NCI-H460 (cell line): ENCODE measurements at regions not wholly inside any gene's neighbourhood (a gene's known extent, or its start where the extent isn't known, plus 50 kb on each side); places are given as distances from the start of the nearest gene placed in this dataset.

Experiments
- DNase-seq: peaks from one replicate; pipeline ENCODE4 v3.0.0-alpha.2; 2016; ENCODE audit warnings: low read depth; ENCODE audit errors: extremely low read depth

DNA sequence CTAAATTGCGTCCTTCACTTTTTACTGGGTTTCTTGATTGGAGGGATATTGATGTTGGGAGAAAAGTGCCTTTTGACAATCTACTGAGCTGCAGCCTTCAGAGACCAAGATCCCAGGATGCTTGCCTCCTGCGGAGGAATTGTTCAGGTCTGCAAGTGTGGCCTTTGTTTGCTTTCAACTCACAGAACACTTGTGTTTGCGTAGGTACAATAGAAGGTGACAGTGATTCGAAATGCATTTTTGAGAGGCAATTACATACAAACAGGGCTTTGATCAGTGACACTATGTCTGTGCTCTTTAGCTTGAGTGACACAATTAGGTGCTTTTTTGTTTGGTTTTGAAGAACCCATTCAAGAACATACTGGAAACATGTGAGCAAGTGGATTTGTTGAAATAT lies 600.6 kb downstream of the QKI start:
- DNase-seq: no peak

DNA sequence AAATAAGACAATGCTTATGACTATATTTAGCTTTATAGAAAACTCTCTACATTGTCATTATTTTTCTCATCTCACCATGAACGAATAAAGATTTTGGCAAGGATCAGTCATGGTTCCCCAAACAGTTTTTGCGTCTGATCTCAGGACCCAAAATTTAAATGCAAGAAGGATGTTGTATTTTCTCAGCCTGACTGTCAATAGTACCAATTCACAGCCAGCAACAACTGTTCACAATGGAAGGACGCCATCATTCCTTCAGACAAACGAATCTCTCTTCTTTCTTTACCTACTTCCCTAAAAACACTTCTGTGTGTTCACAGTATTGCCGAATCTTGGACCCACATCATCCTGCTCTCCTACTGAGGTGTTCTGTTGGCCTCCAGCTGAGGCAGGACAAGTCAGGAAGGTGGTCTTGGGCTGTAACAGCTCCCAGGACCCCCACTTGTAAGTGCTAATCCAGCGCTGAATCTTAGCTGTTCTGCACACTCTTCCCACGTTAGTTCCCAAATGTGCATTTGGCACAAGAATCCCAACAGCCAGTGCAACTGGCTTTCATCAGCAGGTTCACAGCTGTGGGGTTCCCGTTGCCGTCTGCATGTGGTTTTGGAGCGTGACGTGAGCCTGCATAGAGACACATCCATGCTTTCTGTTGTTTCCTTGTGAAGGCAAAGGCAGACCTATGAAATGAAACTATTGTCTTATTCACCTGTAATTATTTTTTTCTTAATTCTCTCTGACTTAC lies 600.0 kb downstream of the QKI start:
- DNase-seq: no peak

DNA sequence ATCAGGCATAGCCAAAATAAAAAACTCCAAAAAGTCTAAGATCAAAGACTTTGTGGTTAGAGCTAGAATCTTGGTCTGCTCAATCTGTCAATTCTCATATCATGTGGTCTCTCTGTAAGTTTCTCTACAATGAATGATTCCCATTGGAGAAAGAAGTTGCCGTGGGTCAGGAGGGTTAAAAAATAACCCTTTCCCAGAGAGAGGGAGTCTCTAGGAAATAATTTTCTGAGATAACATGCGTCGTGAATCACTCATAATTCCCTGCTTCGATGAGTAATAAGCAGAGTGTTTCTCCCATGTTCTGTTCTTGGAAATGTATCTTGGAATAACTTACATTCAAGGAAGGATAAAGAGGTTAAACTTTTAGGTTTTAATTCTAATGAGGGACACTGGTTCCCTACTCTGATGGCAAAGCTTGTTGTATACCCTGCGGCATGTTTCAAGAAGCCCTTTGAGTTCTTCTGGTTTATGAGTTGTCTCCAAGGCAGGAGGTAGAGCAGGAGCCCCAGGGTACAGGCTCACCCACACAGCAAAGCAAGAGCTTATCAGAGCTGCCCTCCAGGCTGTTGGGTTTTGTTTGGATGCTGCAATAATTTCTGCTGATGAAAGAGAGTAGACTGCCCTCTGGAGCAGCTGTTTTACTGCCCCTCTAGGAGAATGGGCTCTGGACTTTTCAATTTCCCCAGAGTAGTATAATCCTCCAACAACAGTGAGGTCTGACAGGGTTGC lies 599.1 kb downstream of the QKI start:
- DNase-seq: no peak

DNA sequence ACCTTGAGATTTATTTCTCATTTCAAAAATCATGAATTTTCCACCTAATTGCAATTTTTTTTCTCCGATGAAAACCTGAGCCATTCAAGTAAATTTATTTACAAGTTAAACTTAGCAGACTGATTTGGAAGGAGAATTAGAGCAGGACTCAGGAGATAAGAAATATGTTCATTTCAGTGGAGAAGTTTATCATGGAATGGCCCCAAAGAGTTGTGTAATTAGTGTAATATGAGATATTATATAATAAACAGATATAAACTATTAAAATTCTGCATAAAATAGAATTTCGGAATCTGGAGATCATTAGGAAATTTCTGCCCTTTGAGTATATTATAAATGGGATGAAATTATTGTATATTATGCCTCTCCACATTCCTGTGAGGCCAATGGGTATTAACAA lies 596.8 kb downstream of the QKI start:
- no peak for DNase-seq

DNA sequence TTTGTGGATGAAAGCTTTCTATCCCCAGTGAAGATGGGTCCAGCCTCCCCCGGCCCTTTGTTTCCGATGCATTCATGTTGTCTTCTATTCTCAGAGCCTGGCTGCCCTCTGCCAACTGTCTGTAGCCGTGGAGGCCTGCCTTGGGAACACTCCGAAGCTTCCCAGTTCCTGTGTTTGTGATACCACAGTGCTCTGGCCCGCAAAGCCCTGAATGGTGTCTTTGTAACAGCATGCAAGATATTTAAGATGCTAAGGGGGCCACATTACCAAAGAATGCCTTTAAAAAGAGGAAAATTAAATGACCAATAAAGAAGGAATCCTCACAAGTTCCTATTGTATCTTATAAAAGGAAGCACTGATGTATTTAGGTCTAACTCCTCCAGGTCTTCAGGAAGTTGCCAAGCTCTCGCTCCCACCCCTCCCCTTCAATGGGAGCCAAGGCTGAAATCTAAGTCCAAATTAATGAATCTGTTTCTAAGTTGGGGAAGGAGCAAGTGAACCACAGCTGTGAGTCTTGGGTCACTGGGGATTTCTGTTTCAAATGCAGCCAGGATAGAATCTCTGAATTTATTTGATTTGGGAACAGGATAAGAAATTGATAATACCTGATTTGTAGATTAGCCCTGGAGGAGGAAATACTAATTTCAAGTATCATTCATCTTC lies 596.1 kb downstream of the QKI start:
- DNase-seq: no peak

DNA sequence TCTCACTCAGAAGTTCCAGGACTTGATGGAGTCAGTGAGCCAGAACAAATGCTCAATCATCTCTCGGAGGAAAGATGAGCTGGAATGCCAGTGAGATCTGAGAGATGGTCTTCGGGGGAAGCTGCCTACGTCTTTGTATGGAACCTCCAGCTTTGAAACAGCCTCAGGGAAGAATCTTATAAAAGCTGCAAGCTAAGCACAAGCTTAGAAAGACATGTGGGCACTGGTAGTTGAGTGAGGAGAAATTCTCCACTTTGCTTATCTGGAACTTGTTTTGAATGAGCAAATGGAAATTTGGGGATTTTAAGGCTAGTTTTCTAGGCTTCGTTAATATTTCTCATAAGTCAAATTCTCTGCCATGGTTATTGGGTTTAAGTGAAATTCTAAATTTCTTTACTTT lies 594.4 kb downstream of the QKI start:
- DNase-seq: no peak

DNA sequence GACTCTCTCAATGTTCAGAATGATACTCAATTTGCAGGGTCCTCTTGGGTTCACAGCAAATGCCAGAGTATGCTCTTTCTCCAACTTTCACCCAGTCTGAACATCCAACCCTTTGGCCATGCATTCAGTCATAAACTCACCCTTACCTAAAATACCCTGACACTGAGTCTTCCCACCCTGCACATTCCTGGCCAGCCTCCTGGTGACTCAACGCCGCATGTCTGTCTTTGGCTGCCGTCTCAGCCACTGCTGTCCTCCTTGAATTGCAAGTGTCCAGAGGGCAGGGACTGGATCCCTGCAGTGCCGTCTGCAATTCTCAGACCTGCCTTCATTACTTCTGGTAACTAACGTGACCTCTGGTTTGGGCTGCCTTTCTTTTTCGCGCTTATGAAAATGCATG lies 593.4 kb downstream of the QKI start:
- DNase-seq: no peak

DNA sequence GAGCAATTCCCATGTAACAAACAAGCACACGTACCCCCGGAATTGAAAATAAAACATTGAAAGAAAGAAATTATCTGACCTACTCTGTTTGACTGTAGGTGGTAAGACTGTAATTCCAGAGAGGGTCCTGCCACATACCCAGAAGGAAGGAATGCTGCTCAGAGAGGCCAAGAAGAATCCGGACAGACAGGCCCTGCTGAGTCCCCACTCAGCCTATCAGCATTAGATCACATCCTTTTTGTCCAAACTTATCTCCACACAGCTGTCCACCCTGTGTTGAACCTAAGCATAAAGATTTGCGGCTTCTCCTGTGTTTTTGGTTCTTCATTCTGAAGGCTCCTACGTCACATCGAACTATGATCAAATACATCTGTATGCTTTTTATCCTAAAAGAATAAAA lies 591.9 kb downstream of the QKI start:
- no peak for DNase-seq

DNA sequence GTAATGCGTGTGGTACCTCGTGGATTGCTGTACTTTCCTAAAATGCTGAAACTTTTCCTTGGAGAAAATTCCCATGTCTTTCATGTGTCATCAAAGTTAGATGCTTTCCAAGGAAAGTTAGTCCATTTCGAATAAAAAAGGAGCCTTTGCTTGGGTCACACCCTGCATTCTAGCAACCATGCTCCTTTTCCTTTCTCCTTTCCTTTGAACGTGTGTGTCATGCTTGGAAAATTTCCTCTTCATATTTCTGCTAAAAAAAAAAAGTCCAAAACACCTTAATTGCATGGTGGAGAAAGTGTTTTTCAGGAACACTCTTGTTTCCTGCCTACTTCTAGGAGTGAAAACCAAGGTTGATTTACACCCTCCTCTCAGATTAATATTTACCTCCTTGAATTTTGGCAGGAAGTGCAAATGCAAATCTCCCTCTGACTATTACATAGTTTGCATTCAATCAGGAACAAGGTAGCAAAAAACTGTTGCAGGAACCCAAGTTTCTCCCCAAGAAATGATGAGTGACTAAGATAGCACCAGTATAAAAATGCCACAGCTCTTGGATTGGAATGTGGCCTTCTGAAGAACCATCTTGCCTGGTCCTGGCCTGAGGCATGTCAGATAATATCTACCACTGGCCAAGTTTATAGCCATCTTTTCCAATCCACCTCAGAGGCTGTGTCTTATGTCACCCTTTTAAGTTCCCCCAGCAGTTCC lies 590.6 kb downstream of the QKI start:
- no peak for DNase-seq

DNA sequence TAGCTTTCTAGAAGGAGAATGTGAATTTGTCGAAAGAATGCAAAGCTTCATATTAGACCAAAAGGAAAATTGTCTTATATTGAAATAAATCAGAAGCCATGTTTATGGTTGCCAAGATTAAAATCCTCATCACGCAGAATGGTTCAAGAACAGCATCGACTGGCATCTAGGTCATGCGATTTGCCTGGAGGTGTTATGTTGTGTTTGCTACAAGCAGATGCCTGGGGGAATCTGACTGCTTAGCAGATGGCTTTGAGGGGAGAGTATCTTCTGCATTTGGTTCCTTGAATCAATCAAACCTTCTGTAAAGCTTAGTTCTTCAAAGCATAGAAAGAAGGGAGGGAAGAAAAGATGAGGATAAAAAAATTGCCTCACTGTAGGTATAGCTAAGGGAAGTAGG lies 585.8 kb downstream of the QKI start:
- no peak for DNase-seq

DNA sequence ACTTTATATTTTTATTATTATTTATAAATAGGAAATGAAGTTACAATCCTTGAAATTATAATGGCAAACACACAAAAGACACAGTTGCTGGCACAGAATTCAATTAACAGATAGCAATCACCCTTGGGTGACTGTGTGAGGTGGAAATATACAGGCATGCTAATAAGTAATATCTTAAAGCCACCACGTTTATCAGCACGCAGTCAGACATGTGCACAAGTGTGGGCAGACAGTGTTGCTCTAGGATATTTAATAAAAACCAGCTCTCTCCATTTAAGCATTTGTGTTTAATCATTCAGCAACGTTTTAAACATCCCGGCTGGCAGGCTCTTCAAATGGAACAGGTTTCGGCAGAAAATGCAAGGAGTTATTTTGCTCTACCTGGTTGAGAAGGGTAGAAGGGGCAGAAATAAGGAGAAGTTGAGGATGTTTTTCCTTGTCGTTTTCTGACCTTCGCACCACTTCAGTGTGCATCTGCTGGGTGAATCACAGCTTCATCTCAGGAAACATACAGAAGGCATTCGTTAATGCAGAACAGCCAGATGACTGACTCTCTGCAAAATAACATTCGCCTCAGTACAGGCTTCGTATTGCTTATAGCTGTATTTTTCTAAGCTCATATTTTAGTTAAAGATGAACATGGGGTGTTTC lies 585.1 kb downstream of the QKI start:
- DNase-seq: no peak

DNA sequence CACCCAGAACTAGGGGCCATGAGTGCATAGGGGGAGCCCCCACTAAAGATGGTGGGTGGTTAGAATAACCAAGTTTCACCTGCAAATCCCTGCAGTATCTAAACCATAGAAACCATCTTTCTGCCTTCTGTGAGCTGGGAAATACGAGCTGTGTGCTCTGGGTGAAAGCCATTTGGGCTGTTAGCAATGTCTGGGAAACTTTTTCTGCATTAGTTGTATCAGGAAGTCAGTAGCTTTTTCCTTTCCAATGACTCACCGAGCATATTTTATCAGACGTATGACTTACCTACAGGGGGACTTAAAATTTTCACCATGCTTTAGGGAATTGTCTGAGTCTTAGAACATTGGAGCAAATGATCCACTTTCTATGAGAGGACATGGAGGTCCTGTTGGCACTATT lies 584.0 kb downstream of the QKI start:
- DNase-seq: no peak

DNA sequence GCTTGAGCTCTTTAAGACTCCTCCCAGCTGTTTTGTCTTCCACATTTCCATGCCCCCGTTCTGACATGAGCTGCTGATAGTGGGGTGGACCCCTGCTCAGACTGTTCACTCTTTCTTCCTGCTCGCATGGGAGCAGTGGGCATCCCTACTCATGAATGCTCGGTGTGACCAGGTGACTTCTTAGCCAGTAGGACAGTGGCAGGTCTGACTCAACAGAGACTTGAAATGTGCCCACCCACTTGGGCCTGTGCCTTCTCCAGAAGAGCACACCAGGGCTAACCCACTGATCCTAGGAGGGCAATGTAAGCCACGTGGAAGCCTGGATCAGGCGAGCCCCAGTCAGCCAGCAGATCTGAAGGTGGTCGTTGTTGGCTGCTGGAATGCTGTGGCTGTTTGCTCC lies 582.0 kb downstream of the QKI start:
- no peak for DNase-seq

DNA sequence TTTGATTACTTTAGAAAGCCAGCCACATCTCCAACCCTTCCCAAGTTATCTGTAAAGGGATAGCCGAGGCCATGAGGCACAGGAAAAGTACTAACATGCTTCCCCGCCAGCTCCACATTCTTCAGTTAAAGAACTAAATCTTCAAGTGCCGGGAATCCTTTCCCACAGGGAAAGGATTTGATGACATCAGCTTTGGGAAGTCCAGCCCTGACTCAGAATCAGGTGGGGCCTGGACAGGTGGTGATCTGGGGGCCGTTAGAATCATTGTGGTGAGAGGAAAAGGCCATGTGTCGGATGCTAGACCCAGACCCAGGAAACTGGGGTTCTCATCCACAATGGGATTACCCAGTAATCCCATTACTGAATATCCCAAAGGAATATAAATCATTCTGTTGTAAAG lies 580.0 kb downstream of the QKI start:
- DNase-seq: no peak

DNA sequence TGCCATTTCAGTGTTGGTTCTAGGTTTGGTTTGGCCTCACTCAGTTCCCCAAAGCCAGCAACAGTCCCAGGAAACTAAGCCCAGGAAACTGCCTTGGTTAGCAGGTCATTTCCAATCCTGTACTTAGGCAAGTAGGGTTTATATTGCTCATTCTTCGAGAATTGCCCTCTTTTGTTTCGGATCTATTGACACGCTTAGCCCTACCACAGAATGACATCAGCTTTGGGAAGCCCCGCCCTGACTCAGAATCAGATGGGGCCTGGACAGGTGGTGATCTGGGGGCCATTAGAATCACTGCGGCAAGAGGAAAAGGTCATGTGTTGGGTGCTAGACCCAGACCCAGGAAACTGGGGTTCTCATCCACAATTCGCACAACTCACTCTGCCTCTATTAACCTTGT lies 578.2 kb downstream of the QKI start:
- no peak for DNase-seq

DNA sequence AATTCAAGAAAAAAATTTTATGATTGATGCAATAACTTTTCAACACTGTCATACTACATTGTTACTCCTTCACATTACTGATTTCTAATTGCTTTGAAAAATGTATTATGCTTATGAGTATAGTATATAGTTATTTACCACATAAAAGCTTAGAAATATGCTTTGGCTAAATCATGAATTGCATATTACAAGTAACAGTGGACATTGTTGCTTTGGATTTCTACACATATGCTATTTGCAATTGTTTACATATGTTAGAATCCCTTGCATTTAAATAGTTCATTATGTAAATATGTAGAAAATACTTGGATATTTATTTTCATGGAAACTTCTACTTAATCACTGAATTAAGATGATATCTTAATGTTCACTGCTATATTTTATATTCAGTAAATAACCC lies 577.5 kb downstream of the QKI start:
- DNase-seq: no peak

DNA sequence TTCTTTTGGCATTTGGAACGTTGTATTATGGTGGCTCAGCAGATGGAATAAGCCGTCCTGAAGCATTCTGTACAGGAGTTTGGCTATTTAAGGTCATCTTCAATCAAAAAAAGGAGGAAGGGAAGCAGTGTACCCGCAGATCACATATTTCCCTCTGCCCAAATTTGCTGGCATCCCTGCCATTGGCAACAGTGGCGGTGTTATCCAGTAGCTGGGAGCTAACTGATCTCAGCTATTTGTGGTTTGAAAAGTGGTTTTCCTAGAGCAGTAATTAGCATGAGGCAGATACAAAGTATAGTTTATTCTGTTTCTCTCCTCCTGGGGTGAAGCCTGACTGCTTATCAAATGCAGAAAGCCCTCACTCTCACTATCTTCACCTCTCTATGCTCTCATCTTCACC lies 576.8 kb downstream of the QKI start:
- DNase-seq: no peak

DNA sequence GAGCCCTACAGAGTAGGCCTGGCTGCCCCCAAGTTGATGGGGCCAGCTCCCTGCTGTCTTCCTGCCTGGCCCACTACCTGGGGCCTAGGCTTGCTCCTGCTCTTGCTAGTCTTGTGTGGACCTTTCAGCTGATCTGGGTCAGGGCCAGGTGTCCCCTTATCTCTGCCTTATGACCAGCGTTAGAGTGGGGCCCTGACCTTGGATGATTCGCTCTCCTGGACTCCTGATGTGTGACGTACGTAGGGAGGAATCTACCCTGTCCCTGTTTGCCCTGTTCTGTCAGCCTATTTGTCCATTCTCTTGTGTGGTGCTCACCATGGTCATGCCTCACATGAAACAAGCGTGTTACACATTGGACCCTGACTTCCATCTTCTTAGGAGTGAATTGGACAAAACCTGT lies 571.8 kb downstream of the QKI start:
- DNase-seq: no peak

DNA sequence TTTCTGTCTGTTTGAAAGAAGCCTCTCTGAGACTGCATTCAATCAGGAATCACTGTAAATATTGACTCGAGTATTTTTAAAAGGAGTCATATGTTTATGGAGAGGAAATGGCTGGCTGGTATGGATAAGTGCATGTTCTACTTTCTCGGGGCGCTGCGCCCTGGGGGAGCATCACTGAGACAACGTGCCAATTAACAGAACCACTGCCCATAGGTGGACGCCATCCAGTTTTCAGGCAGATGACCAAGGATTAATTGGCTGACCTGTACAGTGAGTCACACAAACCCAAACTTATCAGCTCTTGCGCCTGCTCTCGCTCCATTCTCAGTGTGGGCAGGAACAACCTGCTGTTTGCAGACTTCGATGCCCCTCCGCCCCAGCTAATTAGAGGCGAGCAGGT lies 571.2 kb downstream of the QKI start:
- no peak for DNase-seq

DNA sequence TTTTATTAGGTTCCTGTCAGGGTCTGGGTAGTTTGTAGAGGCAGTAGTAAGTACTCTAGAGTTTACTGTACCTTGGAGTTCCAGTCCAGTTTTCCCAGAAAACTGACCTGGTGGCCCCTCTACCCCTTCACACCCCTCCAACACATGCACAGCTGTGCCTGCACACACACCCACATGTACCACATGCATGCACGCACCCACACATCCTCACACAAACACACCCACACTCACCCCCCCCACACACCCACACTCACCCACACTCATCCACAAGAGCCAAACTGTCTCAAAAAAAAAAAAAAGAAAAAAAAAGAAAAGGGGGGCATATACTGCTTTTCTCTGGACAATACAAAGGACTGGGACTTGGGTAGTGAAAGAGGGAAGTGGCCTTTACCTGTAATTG lies 570.5 kb downstream of the QKI start:
- DNase-seq: no peak
